Fibroblast of lung (primary cell): ENCODE measurements at regions not wholly inside any gene's neighbourhood (a gene's known extent, or its start where the extent isn't known, plus 50 kb on each side); places are given as distances from the start of the nearest gene placed in this dataset.

Experiments
- DNase-seq, 2 donors: peaks; one replicate each; pipeline versions ENCODE4 v3.0.0 to v3.0.0-alpha.2; 2010; ENCODE audit warnings: low read depth in 2 of 2
- H2AFZ ChIP-seq: 2 replicates; pipeline ENCODE4 v1.5.1; 2012; ENCODE audit warnings: low read length, control low read depth, inconsistent platforms
- H3K27ac ChIP-seq: 2 replicates; pipeline ENCODE4 v1.5.1; 2011; ENCODE audit warnings: low read length, control low read depth; ENCODE audit not compliant: insufficient read depth
- H3K27me3 ChIP-seq: 2 replicates; pipeline ENCODE4 v1.5.1; 2011; ENCODE audit warnings: mild to moderate bottlenecking, low read length; ENCODE audit not compliant: control insufficient read depth, insufficient read depth
- H3K36me3 ChIP-seq: 2 replicates; pipeline ENCODE4 v1.5.1; 2011; ENCODE audit warnings: low read length; ENCODE audit not compliant: control insufficient read depth, insufficient read depth
- H3K4me1 ChIP-seq: 2 replicates; pipeline ENCODE4 v1.5.1; 2011; ENCODE audit warnings: low read length; ENCODE audit not compliant: control insufficient read depth, insufficient read depth; ENCODE audit errors: extremely low read depth
- H3K4me2 ChIP-seq: 2 replicates; pipeline ENCODE4 v1.5.1; 2011; ENCODE audit warnings: low read length, control low read depth; ENCODE audit not compliant: insufficient read depth; ENCODE audit errors: extremely low read depth
- H3K4me3 ChIP-seq, 4 experiments: fragments of 200-600 bp in 1 of 4; sonication (generic) in 1 of 4; replicated peaks in 1 of 4; 2 replicates each; pipeline ENCODE4 v1.5.1; 2011 to 2016; ENCODE audit warnings: low read length in 4 of 4, low read depth in 3 of 4, mild to moderate bottlenecking in 3 of 4, control low read depth in 2 of 4, inconsistent platforms in 1 of 4, mixed read lengths in 1 of 4; ENCODE audit not compliant: insufficient read depth in 1 of 4; ENCODE audit errors: control extremely low read depth in 1 of 4
- H3K79me2 ChIP-seq: 2 replicates; pipeline ENCODE4 v1.5.1; 2012; ENCODE audit warnings: mild to moderate bottlenecking, low read length, inconsistent platforms; ENCODE audit not compliant: control insufficient read depth, insufficient read depth
- H3K9ac ChIP-seq: 2 replicates; pipeline ENCODE4 v1.5.1; 2011; ENCODE audit warnings: mild to moderate bottlenecking, low read length, control low read depth; ENCODE audit not compliant: insufficient read depth
- H3K9me3 ChIP-seq: 2 replicates; pipeline ENCODE4 v1.5.1; 2012; ENCODE audit warnings: low read depth, low read length; ENCODE audit not compliant: control insufficient read depth, insufficient read depth
- H4K20me1 ChIP-seq: 2 replicates; pipeline ENCODE4 v1.5.1; 2011; ENCODE audit warnings: low read length; ENCODE audit not compliant: control insufficient read depth, insufficient read depth; ENCODE audit errors: extremely low read depth
- CTCF ChIP-seq, 2 donors: IDR thresholded peaks in 1 of 2; conservative IDR thresholded peaks in 1 of 2; 1 replicate in 1 of 2; 2 replicates in 1 of 2; pipeline ENCODE4 v1.5.1; 2011 to 2012; ENCODE audit warnings: low read length in 2 of 2, control low read depth in 1 of 2, inconsistent platforms in 1 of 2, low read depth in 1 of 2, mild to moderate bottlenecking in 1 of 2
- EZH2 ChIP-seq: IDR thresholded peaks from 2 replicates; pipeline ENCODE4 v1.5.1; 2012; ENCODE audit warnings: low read length, control low read depth, mild to moderate bottlenecking; ENCODE audit errors: missing control alignments

GRCh38 chr5:147148715-147149114 is 86.1 kb upstream of the STK32A start:
- H4K20me1 ChIP-seq, result no peaks in the 10 kb centered on the region
- TF ChIP-seq CTCF (conservative IDR thresholded peaks at IDR 0.05 in 1 of 2, IDR thresholded peaks at IDR 0.05 in 1 of 2; ENCODE audit: low read depth in 1 of 2, low read length in 2 of 2), result no peak
- TF ChIP-seq EZH2, result no peak

GRCh38 chr5:147152086-147152485 is 82.7 kb upstream of the STK32A start:
- no peaks in the 10 kb centered on the region for H4K20me1 ChIP-seq
- no peak for DNase-seq
- H3K9me3 ChIP-seq, result no peaks in the 10 kb centered on the region
- H3K27me3 ChIP-seq, result no peaks in the 10 kb centered on the region
- H3K4me1 ChIP-seq, result no peaks in the 10 kb centered on the region
- H3K27ac ChIP-seq, result no peak overlapping the region
- H3K4me2 ChIP-seq, result no peak overlapping the region
- no peaks in the 10 kb centered on the region for H3K36me3 ChIP-seq
- TF ChIP-seq CTCF (conservative IDR thresholded peaks at IDR 0.05 in 1 of 2, IDR thresholded peaks at IDR 0.05 in 1 of 2; ENCODE audit: low read depth in 1 of 2, low read length in 2 of 2) (no peak), EZH2 (no peak)
- no peak overlapping the region for H3K9ac ChIP-seq
- no peak overlapping the region for H3K4me3 ChIP-seq
- H3K79me2 ChIP-seq, result no peaks in the 10 kb centered on the region
- H2AFZ ChIP-seq, result no peak overlapping the region

More at GRCh38 chr5:147148715-147149114, 86.1 kb upstream of the STK32A start:
- no peak for DNase-seq
- H3K27me3 ChIP-seq, result no peaks in the 10 kb centered on the region
- no peak overlapping the region for H3K9ac ChIP-seq
- no peak overlapping the region for H3K27ac ChIP-seq
- H3K4me2 ChIP-seq, result no peak overlapping the region
- no peak overlapping the region for H2AFZ ChIP-seq
- H3K4me3 ChIP-seq, result no peak overlapping the region
- H3K79me2 ChIP-seq, result no peaks in the 10 kb centered on the region
- H3K4me1 ChIP-seq, result no peaks in the 10 kb centered on the region
- no peaks in the 10 kb centered on the region for H3K36me3 ChIP-seq
- no peaks in the 10 kb centered on the region for H3K9me3 ChIP-seq

GRCh38 chr5:147154809-147155208 is 80.0 kb upstream of the STK32A start:
- Histone ChIP-seq H3K79me2 (no peaks in the 10 kb centered on the region), H3K9me3 (no peaks in the 10 kb centered on the region), H3K9ac (no peak overlapping the region), H3K4me2 (no peak overlapping the region), H3K4me3 (no peak overlapping the region), H3K27me3 (no peaks in the 10 kb centered on the region), H3K4me1 (no peaks in the 10 kb centered on the region), H3K36me3 (no peaks in the 10 kb centered on the region), H2AFZ (no peak overlapping the region), H3K27ac (no peak overlapping the region), H4K20me1 (no peaks in the 10 kb centered on the region)
- DNase-seq, result no peak
- TF ChIP-seq CTCF (conservative IDR thresholded peaks at IDR 0.05 in 1 of 2, IDR thresholded peaks at IDR 0.05 in 1 of 2; ENCODE audit: low read depth in 1 of 2, low read length in 2 of 2) (no peak), EZH2 (no peak)
